HEK293 (cell line): ENCODE measurements at regions not wholly inside any gene's neighbourhood (a gene's known extent, or its start where the extent isn't known, plus 50 kb on each side); places are given as distances from the start of the nearest gene placed in this dataset.

Experiments used
- CTCF ChIA-PET: fragments of 350-600 bp; formaldehyde crosslinking; extraction: SDS; loops from one replicate; lab custom pipeline; 2021; ENCODE audit warnings: antibody characterized with exemption; lab: Yijun Ruan, JAX
- POLR2A ChIA-PET: fragments of 300-600 bp; formaldehyde crosslinking; extraction: SDS; loops from one replicate; lab custom pipeline; 2020; ENCODE audit warnings: antibody characterized with exemption, inconsistent platforms; lab: Yijun Ruan, JAX
- H3K27ac ChIP-seq: fragments of 200-500 bp; sonication (Bioruptor generic); 2 replicates; pipeline ENCODE4 v1.5.1; 2014; ENCODE audit warnings: low read depth, low read length, control low read depth, inconsistent platforms; ENCODE audit errors: extremely low read depth
- H3K36me3 ChIP-seq, 2 experiments: fragments of 200-500 bp in 1 of 2; sonication (Bioruptor generic) in 1 of 2; 1 replicate in 1 of 2; 2 replicates in 1 of 2; pipeline ENCODE4 v1.5.1; 2014 to 2017; ENCODE audit warnings: inconsistent platforms in 2 of 2, low read length in 2 of 2; ENCODE audit not compliant: control insufficient read depth in 2 of 2, insufficient read depth in 1 of 2
- H3K4me1 ChIP-seq: fragments of 200-500 bp; sonication (Bioruptor generic); 2 replicates; pipeline ENCODE4 v1.5.1; 2014; ENCODE audit warnings: mild to moderate bottlenecking, low read length, inconsistent platforms; ENCODE audit not compliant: control insufficient read depth, insufficient read depth
- H3K4me3 ChIP-seq: 2 replicates; pipeline ENCODE4 v1.5.1; 2011; ENCODE audit warnings: low read depth, mild to moderate bottlenecking, control low read depth, low read length, moderate library complexity
- H3K9me3 ChIP-seq: fragments of 200-500 bp; sonication (Bioruptor generic); 2 replicates; pipeline ENCODE4 v1.5.1; 2014; ENCODE audit warnings: low read depth, low read length, inconsistent platforms; ENCODE audit not compliant: control insufficient read depth, insufficient read depth
- KLF16 ChIP-seq: fragments of 450-650 bp; formaldehyde crosslinking; IDR thresholded peaks from 2 replicates; pipeline ENCODE4 v1.5.1; 2017; ENCODE audit warnings: missing biosample characterization, missing genetic modification characterization
- KLF9 ChIP-seq: fragments of 450-650 bp; formaldehyde crosslinking; IDR thresholded peaks from 2 replicates; pipeline ENCODE4 v1.5.1; 2016; ENCODE audit warnings: missing biosample characterization, missing genetic modification characterization, low read depth
- MEIS1 ChIP-seq: sonication (generic); formaldehyde crosslinking; IDR thresholded peaks from 2 replicates; pipeline ENCODE4 v1.8.1; 2022; ENCODE audit warnings: missing genetic modification reagents, mild to moderate bottlenecking, borderline replicate concordance
- OVOL3 ChIP-seq: fragments of 450-650 bp; formaldehyde crosslinking; IDR thresholded peaks from 2 replicates; pipeline ENCODE4 v1.5.1; 2016; ENCODE audit warnings: missing biosample characterization, missing genetic modification characterization
- SP2 ChIP-seq: fragments of 450-650 bp; formaldehyde crosslinking; IDR thresholded peaks from 2 replicates; pipeline ENCODE4 v1.5.1; 2016; ENCODE audit warnings: missing biosample characterization, missing genetic modification characterization
- SP7 ChIP-seq: fragments of 450-650 bp; formaldehyde crosslinking; IDR thresholded peaks from 2 replicates; pipeline ENCODE4 v1.5.1; 2016; ENCODE audit warnings: missing biosample characterization, missing genetic modification characterization
- ZFP3 ChIP-seq: fragments of 450-650 bp; formaldehyde crosslinking; IDR thresholded peaks from 2 replicates; pipeline ENCODE4 v1.5.1; 2016; ENCODE audit warnings: low read depth, missing biosample characterization, missing genetic modification characterization
- ZNF121 ChIP-seq: fragments of 450-650 bp; formaldehyde crosslinking; IDR thresholded peaks from 2 replicates; pipeline ENCODE4 v1.5.1; 2016; ENCODE audit warnings: missing biosample characterization, missing genetic modification characterization
- ZNF157 ChIP-seq: fragments of 450-650 bp; formaldehyde crosslinking; IDR thresholded peaks from 2 replicates; pipeline ENCODE4 v1.5.1; 2016; ENCODE audit warnings: missing biosample characterization, missing genetic modification characterization
- ZNF335 ChIP-seq: fragments of 450-650 bp; formaldehyde crosslinking; conservative IDR thresholded peaks from 2 replicates; pipeline ENCODE4 v1.5.1; 2016; ENCODE audit warnings: missing biosample characterization, missing genetic modification characterization
- ZNF350 ChIP-seq: fragments of 450-650 bp; formaldehyde crosslinking; IDR thresholded peaks from 2 replicates; pipeline ENCODE4 v1.5.0; 2017; ENCODE audit warnings: missing biosample characterization, mild to moderate bottlenecking, missing genetic modification characterization
- ZNF404 ChIP-seq: fragments of 450-650 bp; formaldehyde crosslinking; IDR thresholded peaks from 2 replicates; pipeline ENCODE4 v1.5.1; 2017; ENCODE audit warnings: missing biosample characterization, missing genetic modification characterization
- ZNF416 ChIP-seq: fragments of 450-650 bp; formaldehyde crosslinking; IDR thresholded peaks from 2 replicates; pipeline ENCODE4 v1.5.1; 2016; ENCODE audit warnings: missing biosample characterization, missing genetic modification characterization
- ZNF433 ChIP-seq: fragments of 450-650 bp; formaldehyde crosslinking; IDR thresholded peaks from 2 replicates; pipeline ENCODE4 v1.5.1; 2016; ENCODE audit warnings: missing biosample characterization, missing genetic modification characterization, low read depth
- ZNF555 ChIP-seq: fragments of 450-650 bp; formaldehyde crosslinking; conservative IDR thresholded peaks from 2 replicates; pipeline ENCODE4 v1.5.1; 2017; ENCODE audit warnings: missing biosample characterization, mild to moderate bottlenecking, missing genetic modification characterization, inconsistent platforms
- ZNF560 ChIP-seq: fragments of 450-650 bp; formaldehyde crosslinking; IDR thresholded peaks from 2 replicates; pipeline ENCODE4 v1.5.1; 2017; ENCODE audit warnings: missing biosample characterization, missing genetic modification characterization, borderline replicate concordance
- ZNF664 ChIP-seq: fragments of 450-650 bp; formaldehyde crosslinking; IDR thresholded peaks from 2 replicates; pipeline ENCODE4 v1.5.1; 2016; ENCODE audit warnings: missing biosample characterization, missing genetic modification characterization
- ZNF792 ChIP-seq: fragments of 450-650 bp; formaldehyde crosslinking; IDR thresholded peaks from 2 replicates; pipeline ENCODE4 v1.5.1; 2016; ENCODE audit warnings: missing biosample characterization, missing genetic modification characterization
- ZSCAN16 ChIP-seq: fragments of 450-650 bp; formaldehyde crosslinking; IDR thresholded peaks from 2 replicates; pipeline ENCODE4 v1.5.1; 2016; ENCODE audit warnings: missing biosample characterization, missing genetic modification characterization
- TF ChIP-seq, protein P1 (sequence below): fragments of 450-650 bp; formaldehyde crosslinking; IDR thresholded peaks from 2 replicates; pipeline ENCODE4 v1.5.1; 2017; ENCODE audit warnings: missing biosample characterization, missing genetic modification characterization
- TF ChIP-seq, protein P2 (sequence below): fragments of 450-650 bp; formaldehyde crosslinking; optimal IDR thresholded peaks from 2 replicates; pipeline ENCODE3; 2016; ENCODE audit warnings: missing biosample characterization, mild to moderate bottlenecking, missing genetic modification characterization
- TF ChIP-seq, protein P3 (sequence below): fragments of 450-650 bp; formaldehyde crosslinking; IDR thresholded peaks from 2 replicates; pipeline ENCODE4 v1.5.1; 2016; ENCODE audit warnings: missing biosample characterization, missing genetic modification characterization
- TF ChIP-seq, protein P4 (sequence below): fragments of 450-650 bp; formaldehyde crosslinking; IDR thresholded peaks from 2 replicates; pipeline ENCODE4 v1.5.1; 2016; ENCODE audit warnings: missing biosample characterization, missing genetic modification characterization
- TF ChIP-seq, protein P5 (sequence below): fragments of 450-650 bp; formaldehyde crosslinking; IDR thresholded peaks from 2 replicates; pipeline ENCODE4; 2016; ENCODE audit warnings: missing biosample characterization, missing genetic modification characterization
- TF ChIP-seq, protein P6 (sequence below): fragments of 450-650 bp; formaldehyde crosslinking; IDR thresholded peaks from 2 replicates; pipeline ENCODE4 v1.5.1; 2016; ENCODE audit warnings: missing biosample characterization, missing genetic modification characterization

DNA sequence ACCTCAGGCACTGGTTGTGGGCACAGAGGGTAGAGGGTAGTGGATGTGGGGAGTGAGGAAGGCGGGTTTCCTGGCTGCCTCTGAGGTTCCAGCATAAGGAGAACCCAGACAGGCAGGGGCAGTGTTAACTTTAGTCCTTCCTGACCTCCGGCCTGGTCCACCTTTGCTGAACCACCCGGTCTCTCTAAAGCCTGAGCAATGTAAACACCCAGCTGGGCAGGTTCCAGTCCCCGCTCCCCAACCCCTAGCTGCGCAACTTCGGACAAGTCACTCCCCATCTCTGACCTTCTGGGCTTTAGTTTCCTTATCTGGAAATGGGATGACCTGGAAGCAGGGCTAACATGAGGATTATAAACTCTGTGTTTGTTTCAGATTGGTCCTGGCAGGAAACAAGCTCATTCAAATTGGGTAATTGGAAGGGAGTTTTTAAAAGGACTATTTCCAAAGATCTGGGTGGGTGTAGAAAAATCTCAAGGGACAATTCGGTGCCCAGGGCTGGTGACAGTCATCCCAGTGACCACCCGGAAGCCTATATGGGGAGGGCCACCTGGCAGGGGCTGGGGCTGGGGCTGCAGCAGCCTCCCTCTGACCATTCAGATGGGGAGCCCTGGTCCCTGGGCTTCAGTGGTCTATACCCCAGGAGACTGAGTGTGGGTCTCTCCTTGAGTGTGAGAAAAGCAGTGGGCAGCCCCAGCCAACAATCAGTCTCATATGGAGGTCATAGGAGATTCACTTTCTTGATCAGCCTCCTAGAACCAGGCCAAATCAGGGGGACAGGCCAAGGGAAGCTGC lies 108.3 kb upstream of the SYT13 start (continued):
- TF ChIP-seq ZNF350 (tag by site-specific recombination) (no peak), ZNF664 (tag by site-specific recombination) (no peak)

DNA sequence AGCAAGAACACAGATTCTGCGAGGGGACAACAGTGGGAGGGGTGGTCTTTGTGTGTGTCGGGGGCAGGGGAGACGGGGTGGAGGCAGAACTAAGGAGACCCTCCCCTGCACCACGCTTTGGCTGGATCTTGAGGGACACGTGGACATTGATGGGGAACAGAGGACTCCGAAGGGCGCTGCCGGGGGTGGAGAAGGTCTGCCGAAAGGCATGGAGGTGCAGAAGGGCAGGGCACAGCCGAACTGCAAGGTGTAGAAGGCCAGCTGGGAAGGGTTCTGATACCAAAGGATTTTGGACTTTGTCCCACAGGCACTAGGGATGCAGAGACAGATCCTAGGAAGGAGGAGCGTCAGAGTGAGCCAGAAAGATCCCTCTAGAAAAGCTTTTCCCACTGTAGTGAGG lies 107.7 kb upstream of the SYT13 start:
- TF ChIP-seq ZNF792 (tag by site-specific recombination) (no peak), SP7 (tag by site-specific recombination) (no peak), KLF16 (tag by site-specific recombination) (no peak), ZFP3 (tag by site-specific recombination) (no peak), ZNF404 (tag by site-specific recombination) (no peak), SP2 (tag by site-specific recombination) (no peak), ZNF335 (tag by site-specific recombination) (no peak), ZNF560 (tag by site-specific recombination) (no peak), ZNF121 (no peak)
- TF ChIP-seq, protein P1, sequence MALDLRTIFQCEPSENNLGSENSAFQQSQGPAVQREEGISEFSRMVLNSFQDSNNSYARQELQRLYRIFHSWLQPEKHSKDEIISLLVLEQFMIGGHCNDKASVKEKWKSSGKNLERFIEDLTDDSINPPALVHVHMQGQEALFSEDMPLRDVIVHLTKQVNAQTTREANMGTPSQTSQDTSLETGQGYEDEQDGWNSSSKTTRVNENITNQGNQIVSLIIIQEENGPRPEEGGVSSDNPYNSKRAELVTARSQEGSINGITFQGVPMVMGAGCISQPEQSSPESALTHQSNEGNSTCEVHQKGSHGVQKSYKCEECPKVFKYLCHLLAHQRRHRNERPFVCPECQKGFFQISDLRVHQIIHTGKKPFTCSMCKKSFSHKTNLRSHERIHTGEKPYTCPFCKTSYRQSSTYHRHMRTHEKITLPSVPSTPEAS, result no peak
- TF ChIP-seq, protein P2, sequence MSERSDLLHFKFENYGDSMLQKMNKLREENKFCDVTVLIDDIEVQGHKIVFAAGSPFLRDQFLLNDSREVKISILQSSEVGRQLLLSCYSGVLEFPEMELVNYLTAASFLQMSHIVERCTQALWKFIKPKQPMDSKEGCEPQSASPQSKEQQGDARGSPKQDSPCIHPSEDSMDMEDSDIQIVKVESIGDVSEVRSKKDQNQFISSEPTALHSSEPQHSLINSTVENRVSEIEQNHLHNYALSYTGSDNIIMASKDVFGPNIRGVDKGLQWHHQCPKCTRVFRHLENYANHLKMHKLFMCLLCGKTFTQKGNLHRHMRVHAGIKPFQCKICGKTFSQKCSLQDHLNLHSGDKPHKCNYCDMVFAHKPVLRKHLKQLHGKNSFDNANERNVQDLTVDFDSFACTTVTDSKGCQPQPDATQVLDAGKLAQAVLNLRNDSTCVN (tag by site-specific recombination), result no peak
- TF ChIP-seq, protein P3, sequence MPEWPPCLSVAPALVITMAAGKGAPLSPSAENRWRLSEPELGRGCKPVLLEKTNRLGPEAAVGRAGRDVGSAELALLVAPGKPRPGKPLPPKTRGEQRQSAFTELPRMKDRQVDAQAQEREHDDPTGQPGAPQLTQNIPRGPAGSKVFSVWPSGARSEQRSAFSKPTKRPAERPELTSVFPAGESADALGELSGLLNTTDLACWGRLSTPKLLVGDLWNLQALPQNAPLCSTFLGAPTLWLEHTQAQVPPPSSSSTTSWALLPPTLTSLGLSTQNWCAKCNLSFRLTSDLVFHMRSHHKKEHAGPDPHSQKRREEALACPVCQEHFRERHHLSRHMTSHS (tag by site-specific recombination), result no peak
- Histone ChIP-seq H3K4me3 (no peak overlapping the region), H3K27ac (no peak overlapping the region), H3K4me1 (no peaks in the 10 kb centered on the region), H3K36me3 (no peaks in the 10 kb centered on the region), H3K9me3 (no peaks in the 10 kb centered on the region)
- ChIA-PET POLR2A (no interaction called here), CTCF (interaction anchor here (0.6 to 0.8 kb wide), 2 partner anchors 56 to 378 kb away, joined by 3 to 6 read pairs; no protein-coding TSS in a partner anchor)

DNA sequence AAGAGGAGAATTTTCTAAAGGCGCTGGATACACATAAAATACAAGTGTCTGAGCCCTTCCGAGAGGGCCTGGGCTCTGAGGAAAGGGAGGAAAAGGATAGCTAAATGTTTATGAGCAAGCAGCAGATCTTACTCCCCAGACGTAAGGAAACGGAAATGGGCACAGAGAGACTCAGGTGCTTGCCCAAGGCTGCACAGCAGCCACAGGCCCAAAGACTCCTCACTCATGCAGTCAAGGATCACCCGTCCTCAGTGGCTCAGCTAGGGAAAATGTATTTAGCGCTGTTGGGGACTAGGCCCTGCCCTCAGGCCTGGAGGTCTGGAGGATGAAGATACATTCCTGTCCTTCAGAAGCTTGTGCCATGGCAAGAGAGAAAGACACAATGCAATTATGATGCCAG lies 107.2 kb upstream of the SYT13 start:
- no peaks in the 10 kb centered on the region for H3K4me1 ChIP-seq
- CTCF ChIA-PET, result interaction anchor here (0.8 kb wide), 1 partner anchor 378 kb away, joined by 3 read pairs; no protein-coding TSS in a partner anchor
- POLR2A ChIA-PET, result no interaction called here
- TF ChIP-seq ZSCAN16 (tag by site-specific recombination) (no peak), ZNF416 (no peak), KLF9 (tag by site-specific recombination) (no peak), ZNF555 (tag by site-specific recombination) (no peak), ZNF433 (tag by site-specific recombination) (no peak), ZNF157 (tag by site-specific recombination) (no peak), OVOL3 (tag by site-specific recombination) (no peak), MEIS1 (CRISPR knock-in tag) (no peak)
- TF ChIP-seq, protein P4, sequence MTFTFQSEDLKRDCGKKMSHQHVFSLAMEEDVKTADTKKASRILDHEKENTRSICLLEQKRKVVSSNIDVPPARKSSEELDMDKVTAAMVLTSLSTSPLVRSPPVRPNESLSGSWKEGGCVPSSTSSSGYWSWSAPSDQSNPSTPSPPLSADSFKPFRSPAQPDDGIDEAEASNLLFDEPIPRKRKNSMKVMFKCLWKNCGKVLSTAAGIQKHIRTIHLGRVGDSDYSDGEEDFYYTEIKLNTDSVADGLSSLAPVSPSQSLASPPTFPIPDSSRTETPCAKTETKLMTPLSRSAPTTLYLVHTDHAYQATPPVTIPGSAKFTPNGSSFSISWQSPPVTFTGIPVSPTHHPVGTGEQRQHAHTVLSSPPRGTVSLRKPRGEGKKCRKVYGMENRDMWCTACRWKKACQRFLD (tag by site-specific recombination), result no peak
- TF ChIP-seq, protein P2 (tag by site-specific recombination), result no peak
- TF ChIP-seq, protein P5, sequence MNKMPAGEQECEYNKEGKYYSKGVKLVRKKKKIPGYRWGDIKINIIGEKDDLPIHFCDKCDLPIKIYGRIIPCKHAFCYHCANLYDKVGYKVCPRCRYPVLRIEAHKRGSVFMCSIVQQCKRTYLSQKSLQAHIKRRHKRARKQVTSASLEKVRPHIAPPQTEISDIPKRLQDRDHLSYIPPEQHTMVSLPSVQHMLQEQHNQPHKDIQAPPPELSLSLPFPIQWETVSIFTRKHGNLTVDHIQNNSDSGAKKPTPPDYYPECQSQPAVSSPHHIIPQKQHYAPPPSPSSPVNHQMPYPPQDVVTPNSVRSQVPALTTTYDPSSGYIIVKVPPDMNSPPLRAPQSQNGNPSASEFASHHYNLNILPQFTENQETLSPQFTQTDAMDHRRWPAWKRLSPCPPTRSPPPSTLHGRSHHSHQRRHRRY (tag by site-specific recombination), result no peak
- TF ChIP-seq, protein P6, sequence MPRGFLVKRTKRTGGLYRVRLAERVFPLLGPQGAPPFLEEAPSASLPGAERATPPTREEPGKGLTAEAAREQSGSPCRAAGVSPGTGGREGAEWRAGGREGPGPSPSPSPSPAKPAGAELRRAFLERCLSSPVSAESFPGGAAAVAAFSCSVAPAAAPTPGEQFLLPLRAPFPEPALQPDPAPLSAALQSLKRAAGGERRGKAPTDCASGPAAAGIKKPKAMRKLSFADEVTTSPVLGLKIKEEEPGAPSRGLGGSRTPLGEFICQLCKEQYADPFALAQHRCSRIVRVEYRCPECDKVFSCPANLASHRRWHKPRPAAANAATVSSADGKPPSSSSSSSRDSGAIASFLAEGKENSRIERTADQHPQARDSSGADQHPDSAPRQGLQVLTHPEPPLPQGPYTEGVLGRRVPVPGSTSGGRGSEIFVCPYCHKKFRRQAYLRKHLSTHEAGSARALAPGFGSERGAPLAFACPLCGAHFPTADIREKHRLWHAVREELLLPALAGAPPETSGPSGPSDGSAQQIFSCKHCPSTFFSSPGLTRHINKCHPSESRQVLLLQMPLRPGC (tag by site-specific recombination), result no peak

More for the DNA sequence above, 107.2 kb upstream of the SYT13 start:
- no peak overlapping the region for H3K4me3 ChIP-seq
- H3K27ac ChIP-seq, result no peak overlapping the region
- no peaks in the 10 kb centered on the region for H3K36me3 ChIP-seq
- no peaks in the 10 kb centered on the region for H3K9me3 ChIP-seq
